GM23248 (cell line): ENCODE measurements at regions not wholly inside any gene's neighbourhood (a gene's known extent, or its start where the extent isn't known, plus 50 kb on each side); places are given as distances from the start of the nearest gene placed in this dataset.

Experiments
- EZH2 ChIP-seq: fragments of 200-600 bp; sonication (generic); IDR thresholded peaks from 2 replicates; pipeline ENCODE4 v1.6.1; 2018; ENCODE audit warnings: antibody characterized with exemption, mild to moderate bottlenecking; ENCODE audit not compliant: insufficient read depth, poor library complexity, severe bottlenecking
- EZH2phosphoT487 ChIP-seq: fragments of 200-600 bp; sonication (generic); IDR thresholded peaks from 2 replicates; pipeline ENCODE4 v1.6.1; 2018; ENCODE audit warnings: antibody characterized with exemption, moderate library complexity, mild to moderate bottlenecking, low read depth; ENCODE audit not compliant: insufficient read depth

DNA sequence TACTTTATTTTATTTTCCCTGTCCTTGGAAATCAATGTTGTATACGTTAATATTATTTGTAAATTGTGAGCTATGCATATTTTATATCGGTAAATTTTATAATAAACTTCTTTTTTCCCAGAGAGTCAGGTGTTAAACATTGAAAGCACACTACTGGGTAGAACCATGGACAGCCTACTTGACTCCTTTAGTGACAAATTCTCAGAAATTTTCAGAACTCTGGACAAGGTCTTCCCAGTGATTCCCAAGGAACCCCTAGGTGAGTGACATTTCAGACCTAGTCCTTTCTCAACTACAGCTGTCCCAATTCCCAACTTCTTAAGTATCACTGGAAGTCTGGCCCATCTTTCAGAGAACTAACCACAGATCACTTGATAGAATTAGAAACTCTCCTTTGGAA is 107.2 kb downstream of the RCN1 start:
- TF ChIP-seq EZH2 (no peak), EZH2phosphoT487 (no peak)
